SJSA1 (cell line): ENCODE measurements at regions not wholly inside any gene's neighbourhood (a gene's known extent, or its start where the extent isn't known, plus 50 kb on each side); places are given as distances from the start of the nearest gene placed in this dataset.

ENCODE experiments used
- DNase-seq, 2 experiments: peaks; one replicate each; pipeline ENCODE4 v3.0.0-alpha.2; 2015 to 2020; ENCODE audit warnings: low spot score in 2 of 2, low read depth in 1 of 2
- H3K27ac ChIP-seq: fragments of 250-450 bp; sonication (Bioruptor Pico); 2 replicates; pipeline ENCODE4 v1.5.1; 2020; ENCODE audit warnings: mild to moderate bottlenecking, moderate library complexity
- H3K27me3 ChIP-seq: fragments of 250-450 bp; sonication (Bioruptor Pico); replicated peaks from 2 replicates; pipeline ENCODE4 v1.5.1; 2020; ENCODE audit warnings: mild to moderate bottlenecking, moderate library complexity
- H3K36me3 ChIP-seq: fragments of 250-450 bp; sonication (Bioruptor Pico); 2 replicates; pipeline ENCODE4 v1.5.1; 2020; ENCODE audit warnings: mild to moderate bottlenecking
- H3K4me1 ChIP-seq: fragments of 250-450 bp; sonication (Bioruptor Pico); replicated peaks from 2 replicates; pipeline ENCODE4 v1.6.1; 2021; ENCODE audit warnings: mild to moderate bottlenecking
- H3K4me3 ChIP-seq: fragments of 250-450 bp; sonication (Bioruptor Pico); 2 replicates; pipeline ENCODE4 v1.5.1; 2020; ENCODE audit warnings: mild to moderate bottlenecking
- H3K9me3 ChIP-seq: fragments of 250-450 bp; sonication (Bioruptor Pico); replicated peaks from 2 replicates; pipeline ENCODE4 v1.5.1; 2020; ENCODE audit warnings: mild to moderate bottlenecking

- H3K27ac ChIP-seq = no peak overlapping the region
- DNase-seq = no peak
Observed at GRCh38 chr16:65888201-65888600, 478.3 kb upstream of the CDH5 start.

GRCh38 chr16:65884018-65884417, 482.5 kb upstream of the CDH5 start:
- H3K27me3 ChIP-seq = no peaks in the 10 kb centered on the region
- H3K27ac ChIP-seq = no peak overlapping the region
- peak in 1 of 2 experiments; percentile 17 for DNase-seq

More at GRCh38 chr16:65888201-65888600, 478.3 kb upstream of the CDH5 start:
- no peak overlapping the region for H3K4me3 ChIP-seq
- no peaks in the 10 kb centered on the region for H3K36me3 ChIP-seq
- no peaks in the 10 kb centered on the region for H3K27me3 ChIP-seq
- H3K9me3 ChIP-seq = no peaks in the 10 kb centered on the region
- peaks cover 9% of the 10 kb centered on the region for H3K4me1 ChIP-seq

GRCh38 chr16:65878347-65878746, 488.1 kb upstream of the CDH5 start:
- no peaks in the 10 kb centered on the region for H3K36me3 ChIP-seq
- no peaks in the 10 kb centered on the region for H3K4me1 ChIP-seq
- H3K27ac ChIP-seq = no peak overlapping the region
- no peaks in the 10 kb centered on the region for H3K27me3 ChIP-seq
- no peak overlapping the region for H3K4me3 ChIP-seq
- H3K9me3 ChIP-seq = no peaks in the 10 kb centered on the region
- DNase-seq = no peak

More at GRCh38 chr16:65884018-65884417, 482.5 kb upstream of the CDH5 start:
- H3K36me3 ChIP-seq = no peaks in the 10 kb centered on the region
- H3K4me3 ChIP-seq = no peak overlapping the region
- H3K9me3 ChIP-seq = no peaks in the 10 kb centered on the region
- H3K4me1 ChIP-seq = peaks cover 9% of the 10 kb centered on the region

- H3K4me1 ChIP-seq = no peaks in the 10 kb centered on the region
- H3K36me3 ChIP-seq = no peaks in the 10 kb centered on the region
- DNase-seq = no peak
- no peak overlapping the region for H3K4me3 ChIP-seq
- H3K9me3 ChIP-seq = no peaks in the 10 kb centered on the region
- no peaks in the 10 kb centered on the region for H3K27me3 ChIP-seq
- no peak overlapping the region for H3K27ac ChIP-seq
Observed at GRCh38 chr16:65876624-65877023, 489.9 kb upstream of the CDH5 start.

- H3K4me1 ChIP-seq = no peaks in the 10 kb centered on the region
- DNase-seq = no peak
- no peak overlapping the region for H3K4me3 ChIP-seq
- no peaks in the 10 kb centered on the region for H3K9me3 ChIP-seq
- no peaks in the 10 kb centered on the region for H3K36me3 ChIP-seq
- H3K27me3 ChIP-seq = no peaks in the 10 kb centered on the region
- no peak overlapping the region for H3K27ac ChIP-seq
Observed at GRCh38 chr16:65876056-65876408, 490.5 kb upstream of the CDH5 start.

- Histone ChIP-seq H3K27me3 (no peaks in the 10 kb centered on the region), H3K9me3 (no peaks in the 10 kb centered on the region), H3K36me3 (no peaks in the 10 kb centered on the region), H3K27ac (no peak overlapping the region), H3K4me3 (no peak overlapping the region), H3K4me1 (no peaks in the 10 kb centered on the region)
- DNase-seq = no peak
Observed at GRCh38 chr16:65875381-65876055, 491.0 kb upstream of the CDH5 start.

- DNase-seq = no peak
- Histone ChIP-seq H3K4me3 (no peak overlapping the region), H3K4me1 (no peaks in the 10 kb centered on the region)
Observed at GRCh38 chr16:65869261-65869660, 497.2 kb upstream of the CDH5 start.

GRCh38 chr16:65867276-65867960, 499.1 kb upstream of the CDH5 start:
- DNase-seq = no peak
- Histone ChIP-seq H3K27ac (no peak overlapping the region), H3K27me3 (no peaks in the 10 kb centered on the region), H3K4me3 (no peak overlapping the region), H3K4me1 (no peaks in the 10 kb centered on the region), H3K9me3 (no peaks in the 10 kb centered on the region), H3K36me3 (no peaks in the 10 kb centered on the region)

More at GRCh38 chr16:65869261-65869660, 497.2 kb upstream of the CDH5 start:
- H3K27ac ChIP-seq = no peak overlapping the region
- H3K27me3 ChIP-seq = no peaks in the 10 kb centered on the region
- H3K9me3 ChIP-seq = no peaks in the 10 kb centered on the region
- no peaks in the 10 kb centered on the region for H3K36me3 ChIP-seq

- no peaks in the 10 kb centered on the region for H3K9me3 ChIP-seq
- no peak overlapping the region for H3K27ac ChIP-seq
- no peaks in the 10 kb centered on the region; the same call in 1 of the 2 replicates for H3K27me3 ChIP-seq
- H3K36me3 ChIP-seq = no peaks in the 10 kb centered on the region
- no peak for DNase-seq
- H3K4me1 ChIP-seq = no peaks in the 10 kb centered on the region
- H3K4me3 ChIP-seq = no peak overlapping the region
Observed at GRCh38 chr16:65863236-65863635, 503.3 kb upstream of the CDH5 start.

GRCh38 chr16:65861131-65861731, 505.3 kb upstream of the CDH5 start:
- Histone ChIP-seq H3K4me1 (no peaks in the 10 kb centered on the region), H3K9me3 (no peaks in the 10 kb centered on the region), H3K27ac (no peak overlapping the region), H3K4me3 (no peak overlapping the region), H3K36me3 (no peaks in the 10 kb centered on the region), H3K27me3 (no peaks in the 10 kb centered on the region; the same call in 1 of the 2 replicates)
- no peak for DNase-seq

GRCh38 chr16:65855171-65856145, 511.0 kb upstream of the CDH5 start:
- Histone ChIP-seq H3K36me3 (no peaks in the 10 kb centered on the region), H3K4me1 (no peaks in the 10 kb centered on the region), H3K4me3 (no peak overlapping the region), H3K27ac (no peak overlapping the region), H3K9me3 (no peaks in the 10 kb centered on the region), H3K27me3 (no peaks in the 10 kb centered on the region)
- no peak for DNase-seq

- no peak for DNase-seq
- H3K4me1 ChIP-seq = peaks cover 17% of the 10 kb centered on the region
- no peak overlapping the region for H3K27ac ChIP-seq
- no peaks in the 10 kb centered on the region for H3K27me3 ChIP-seq
- H3K4me3 ChIP-seq = no peak overlapping the region
- no peaks in the 10 kb centered on the region; the same call in 1 of the 2 replicates for H3K36me3 ChIP-seq
- H3K9me3 ChIP-seq = peaks cover 2% of the 10 kb centered on the region; the same call in 1 of the 2 replicates
Observed at GRCh38 chr16:65846210-65846602, 520.3 kb upstream of the CDH5 start.

GRCh38 chr16:65845466-65846209, 520.9 kb upstream of the CDH5 start:
- peak; percentile 60 to 68 for DNase-seq

More at GRCh38 chr16:65845466-65846209, 520.9 kb upstream of the CDH5 start:
- no peak overlapping the region for H3K4me3 ChIP-seq
- peaks cover 2% of the 10 kb centered on the region; the same call in 1 of the 2 replicates for H3K9me3 ChIP-seq
- H3K4me1 ChIP-seq = peaks cover 17% of the 10 kb centered on the region
- H3K27me3 ChIP-seq = no peaks in the 10 kb centered on the region
- no peak overlapping the region for H3K27ac ChIP-seq
- no peaks in the 10 kb centered on the region; the same call in 1 of the 2 replicates for H3K36me3 ChIP-seq
